A673 (cell line): ENCODE measurements at regions not wholly inside any gene's neighbourhood (a gene's known extent, or its start where the extent isn't known, plus 50 kb on each side); places are given as distances from the start of the nearest gene placed in this dataset.

Experiments
- EZH2 ChIP-seq: fragments of 200-600 bp; sonication (generic); IDR thresholded peaks from 2 replicates; pipeline ENCODE4 v1.6.1; 2017; ENCODE audit warnings: borderline replicate concordance, low read depth, mild to moderate bottlenecking, mixed read lengths, antibody characterized with exemption, low read length; ENCODE audit not compliant: poor library complexity, severe bottlenecking
- TF ChIP-seq, protein P1 (sequence below): fragments of 300-800, 200-600 bp; sonication (generic); conservative IDR thresholded peaks from 2 replicates; pipeline ENCODE4 v1.5.1; 2017; ENCODE audit warnings: low read depth, mild to moderate bottlenecking, antibody characterized with exemption, low read length, moderate library complexity, mixed read lengths

DNA sequence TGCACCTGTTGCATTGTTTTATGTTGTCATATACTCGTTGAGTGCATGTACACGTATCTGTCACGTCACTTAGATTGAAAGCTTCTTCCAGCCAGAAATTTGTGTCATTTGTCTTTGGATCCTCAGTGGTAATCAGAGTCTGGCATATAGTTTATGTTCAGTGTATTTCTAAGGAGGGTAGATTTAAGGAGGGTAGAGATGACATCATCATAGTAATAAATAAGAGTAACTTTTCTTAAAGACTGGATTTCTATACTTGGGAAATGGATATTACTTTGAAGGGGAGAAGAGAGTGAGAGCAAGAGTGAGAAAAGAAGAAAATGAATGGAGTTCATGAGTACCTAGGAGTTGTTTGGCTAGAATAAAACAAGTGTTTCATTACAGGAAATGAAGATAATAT, 255.0 kb upstream of the SASH1 start:
- no peak for TF ChIP-seq EZH2
- TF ChIP-seq, protein P1, sequence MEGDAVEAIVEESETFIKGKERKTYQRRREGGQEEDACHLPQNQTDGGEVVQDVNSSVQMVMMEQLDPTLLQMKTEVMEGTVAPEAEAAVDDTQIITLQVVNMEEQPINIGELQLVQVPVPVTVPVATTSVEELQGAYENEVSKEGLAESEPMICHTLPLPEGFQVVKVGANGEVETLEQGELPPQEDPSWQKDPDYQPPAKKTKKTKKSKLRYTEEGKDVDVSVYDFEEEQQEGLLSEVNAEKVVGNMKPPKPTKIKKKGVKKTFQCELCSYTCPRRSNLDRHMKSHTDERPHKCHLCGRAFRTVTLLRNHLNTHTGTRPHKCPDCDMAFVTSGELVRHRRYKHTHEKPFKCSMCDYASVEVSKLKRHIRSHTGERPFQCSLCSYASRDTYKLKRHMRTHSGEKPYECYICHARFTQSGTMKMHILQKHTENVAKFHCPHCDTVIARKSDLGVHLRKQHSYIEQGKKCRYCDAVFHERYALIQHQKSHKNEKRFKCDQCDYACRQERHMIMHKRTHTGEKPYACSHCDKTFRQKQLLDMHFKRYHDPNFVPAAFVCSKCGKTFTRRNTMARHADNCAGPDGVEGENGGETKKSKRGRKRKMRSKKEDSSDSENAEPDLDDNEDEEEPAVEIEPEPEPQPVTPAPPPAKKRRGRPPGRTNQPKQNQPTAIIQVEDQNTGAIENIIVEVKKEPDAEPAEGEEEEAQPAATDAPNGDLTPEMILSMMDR = no peak
